ENCODE measurements at regions not wholly inside any gene's neighbourhood (a gene's known extent, or its start where the extent isn't known, plus 50 kb on each side); places are given as distances from the start of the nearest gene placed in this dataset.
"Not testable (repeated sequence)": the region's sequence is repeated elsewhere in the genome, so short reads cannot be mapped to it uniquely, and the experiment has no call there.

GRCh38 chr3:162865466-162865865 is 1368.9 kb downstream of the OTOL1 start:
- POLR2A ChIA-PET = no interaction called here

GRCh38 chr3:162879021-162879562 is 1382.5 kb downstream of the OTOL1 start:
- CTCF ChIA-PET = no interaction called here
- POLR2A ChIA-PET = no interaction called here

More at GRCh38 chr3:162865466-162865865, 1368.9 kb downstream of the OTOL1 start:
- CTCF ChIA-PET = no interaction called here

GRCh38 chr3:162884373-162884772 is 1387.8 kb downstream of the OTOL1 start:
- ChIA-PET POLR2A (no interaction called here), CTCF (no interaction called here)

- ChIA-PET CTCF (interaction anchor here (0.6 kb wide), 1 partner anchor 43 kb away, joined by 3 read pairs; no protein-coding TSS in a partner anchor), POLR2A (no interaction called here)
Observed at GRCh38 chr3:162892921-162893793, 1396.5 kb downstream of the OTOL1 start.

GRCh38 chr3:162897291-162897690 is 1400.7 kb downstream of the OTOL1 start:
- ChIA-PET CTCF (no interaction called here), POLR2A (no interaction called here)

- POLR2A ChIA-PET = no interaction called here
- CTCF ChIA-PET = no interaction called here
Observed at GRCh38 chr3:162932503-162932902, 1435.9 kb downstream of the OTOL1 start.

- CTCF ChIA-PET = no interaction called here
- POLR2A ChIA-PET = no interaction called here
Observed at GRCh38 chr3:162933656-162934055, 1437.0 kb downstream of the OTOL1 start.

GRCh38 chr3:162936706-162937105 is 1440.1 kb downstream of the OTOL1 start:
- POLR2A ChIA-PET = no interaction called here
- CTCF ChIA-PET = no interaction called here

GRCh38 chr3:162938083-162938482 is 1441.5 kb downstream of the OTOL1 start:
- ChIA-PET POLR2A (no interaction called here), CTCF (no interaction called here)

GRCh38 chr3:162945626-162946025 is 1449.0 kb downstream of the OTOL1 start:
- CTCF ChIA-PET = no interaction called here
- POLR2A ChIA-PET = no interaction called here

GRCh38 chr3:162956711-162957110 is 1460.1 kb downstream of the OTOL1 start:
- ChIA-PET CTCF (no interaction called here), POLR2A (no interaction called here)

GRCh38 chr3:162960269-162960668 is 1463.7 kb downstream of the OTOL1 start:
- POLR2A ChIA-PET = no interaction called here
- CTCF ChIA-PET = no interaction called here

GRCh38 chr3:162970292-162970691 is 1473.7 kb downstream of the OTOL1 start:
- CTCF ChIA-PET = no interaction called here
- POLR2A ChIA-PET = no interaction called here

GRCh38 chr3:162971715-162972114 is 1475.1 kb downstream of the OTOL1 start:
- POLR2A ChIA-PET = interaction anchor here (0.7 kb wide), 1 partner anchor 428 kb away, joined by 4 read pairs; no protein-coding TSS in a partner anchor
- CTCF ChIA-PET = no interaction called here

- ChIA-PET POLR2A (no interaction called here), CTCF (no interaction called here)
Observed at GRCh38 chr3:162973428-162973917, 1476.9 kb downstream of the OTOL1 start.

GRCh38 chr3:162978136-162978535 is 1481.5 kb downstream of the OTOL1 start:
- CTCF ChIA-PET = no interaction called here
- POLR2A ChIA-PET = no interaction called here

- CTCF ChIA-PET = no interaction called here
Observed at GRCh38 chr3:162984746-162985145, 1488.1 kb downstream of the OTOL1 start.

GRCh38 chr3:162987085-162987794 is 1490.6 kb downstream of the OTOL1 start:
- CTCF ChIA-PET = not testable (repeated sequence)

More at GRCh38 chr3:162984746-162985145, 1488.1 kb downstream of the OTOL1 start:
- POLR2A ChIA-PET = no interaction called here

GRCh38 chr3:162992741-162993140 is 1496.1 kb downstream of the OTOL1 start:
- POLR2A ChIA-PET = no interaction called here
- CTCF ChIA-PET = no interaction called here

More at GRCh38 chr3:162987085-162987794, 1490.6 kb downstream of the OTOL1 start:
- POLR2A ChIA-PET = not testable (repeated sequence)

GRCh38 chr3:162994165-162994564 is 1497.6 kb downstream of the OTOL1 start:
- POLR2A ChIA-PET = no interaction called here
- CTCF ChIA-PET = no interaction called here

GRCh38 chr3:162996368-162996767 is 1499.8 kb downstream of the OTOL1 start:
- POLR2A ChIA-PET = no interaction called here

More at GRCh38 chr3:162996368-162996767, 1499.8 kb downstream of the OTOL1 start:
- CTCF ChIA-PET = no interaction called here
